ENCODE measurements at regions not wholly inside any gene's neighbourhood (a gene's known extent, or its start where the extent isn't known, plus 50 kb on each side); places are given as distances from the start of the nearest gene placed in this dataset.

GRCh38 chr2:236843161-236843968 is 242.3 kb upstream of the COPS8 start:
- H3K36me3 ChIP-seq (ENCODE audit: insufficient read depth, low read length) = no peaks in the 10 kb centered on the region

GRCh38 chr2:236844711-236845110 is 241.0 kb upstream of the COPS8 start:
- Histone ChIP-seq H3K4me3 (ENCODE audit: low read length) (no peak overlapping the region), H3K9ac (ENCODE audit: low read depth, low read length) (no peak overlapping the region), H3K36me3 (ENCODE audit: insufficient read depth, low read length) (no peaks in the 10 kb centered on the region), H3K4me2 (ENCODE audit: low read length) (no peak overlapping the region), H3K27me3 (ENCODE audit: control insufficient read depth, insufficient read depth, low read length) (peaks cover 13% of the 10 kb centered on the region), H3K4me1 (ENCODE audit: control insufficient read depth, insufficient read depth, low read length) (no peaks in the 10 kb centered on the region), H3K9me3 (replicated peaks; ENCODE audit: low read length) (no peaks in the 10 kb centered on the region)

More at GRCh38 chr2:236843161-236843968, 242.3 kb upstream of the COPS8 start:
- Histone ChIP-seq H3K4me1 (ENCODE audit: control insufficient read depth, insufficient read depth, low read length) (no peaks in the 10 kb centered on the region), H3K27me3 (ENCODE audit: control insufficient read depth, insufficient read depth, low read length) (peaks cover 13% of the 10 kb centered on the region), H3K4me3 (ENCODE audit: low read length) (no peak overlapping the region), H3K9ac (ENCODE audit: low read depth, low read length) (no peak overlapping the region), H3K4me2 (ENCODE audit: low read length) (no peak overlapping the region), H3K9me3 (replicated peaks; ENCODE audit: low read length) (no peaks in the 10 kb centered on the region)

- Histone ChIP-seq H3K9me3 (replicated peaks; ENCODE audit: low read length) (no peaks in the 10 kb centered on the region), H3K27me3 (ENCODE audit: control insufficient read depth, insufficient read depth, low read length) (peaks cover 13% of the 10 kb centered on the region), H3K36me3 (ENCODE audit: insufficient read depth, low read length) (no peaks in the 10 kb centered on the region), H3K4me1 (ENCODE audit: control insufficient read depth, insufficient read depth, low read length) (no peaks in the 10 kb centered on the region), H3K9ac (ENCODE audit: low read depth, low read length) (no peak overlapping the region), H3K4me3 (ENCODE audit: low read length) (no peak overlapping the region), H3K4me2 (ENCODE audit: low read length) (no peak overlapping the region)
These were observed 238.7 kb upstream of the COPS8 start for GRCh38 chr2:236847023-236847422.

- Histone ChIP-seq H3K9ac (ENCODE audit: low read depth, low read length) (no peak overlapping the region), H3K4me2 (ENCODE audit: low read length) (no peak overlapping the region), H3K27me3 (ENCODE audit: control insufficient read depth, insufficient read depth, low read length) (peaks cover 13% of the 10 kb centered on the region), H3K9me3 (replicated peaks; ENCODE audit: low read length) (no peaks in the 10 kb centered on the region), H3K4me1 (ENCODE audit: control insufficient read depth, insufficient read depth, low read length) (no peaks in the 10 kb centered on the region), H3K36me3 (ENCODE audit: insufficient read depth, low read length) (no peaks in the 10 kb centered on the region), H3K4me3 (ENCODE audit: low read length) (no peak overlapping the region)
These were observed 238.0 kb upstream of the COPS8 start for GRCh38 chr2:236847538-236848263.

- no peaks in the 10 kb centered on the region for H3K4me1 ChIP-seq (ENCODE audit: control insufficient read depth, insufficient read depth, low read length)
- no peaks in the 10 kb centered on the region for H3K36me3 ChIP-seq (ENCODE audit: insufficient read depth, low read length)
- H3K9me3 ChIP-seq (replicated peaks; ENCODE audit: low read length) = no peaks in the 10 kb centered on the region
- no peak overlapping the region for H3K9ac ChIP-seq (ENCODE audit: low read depth, low read length)
- no peak overlapping the region for H3K4me2 ChIP-seq (ENCODE audit: low read length)
- no peak overlapping the region for H3K4me3 ChIP-seq (ENCODE audit: low read length)
- H3K27me3 ChIP-seq (ENCODE audit: control insufficient read depth, insufficient read depth, low read length) = peaks cover 13% of the 10 kb centered on the region
These were observed 237.2 kb upstream of the COPS8 start for GRCh38 chr2:236848501-236848900.

DNA sequence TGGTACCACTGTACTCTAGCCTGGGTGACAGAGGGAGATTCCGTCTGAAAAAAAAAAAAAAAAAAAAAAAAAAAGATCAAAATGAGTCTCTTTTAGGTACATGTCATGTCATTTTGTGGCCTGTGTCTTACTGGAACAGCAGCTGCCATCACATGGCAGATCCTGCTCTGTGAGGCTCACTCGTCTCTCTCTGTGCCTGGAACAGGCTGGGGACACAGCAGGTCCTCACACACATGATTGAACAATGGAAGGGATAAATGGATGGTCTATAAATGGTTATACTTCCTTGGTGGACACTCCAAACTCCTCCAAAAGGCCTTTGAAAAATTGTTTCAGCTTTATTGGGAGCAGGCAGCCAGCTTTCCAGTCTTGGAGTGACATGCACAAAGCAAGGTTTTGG is 236.2 kb upstream of the COPS8 start:
- Histone ChIP-seq H3K9me3 (replicated peaks; ENCODE audit: low read length) (no peaks in the 10 kb centered on the region), H3K36me3 (ENCODE audit: insufficient read depth, low read length) (no peaks in the 10 kb centered on the region), H3K9ac (ENCODE audit: low read depth, low read length) (no peak overlapping the region), H3K4me3 (ENCODE audit: low read length) (no peak overlapping the region), H3K27me3 (ENCODE audit: control insufficient read depth, insufficient read depth, low read length) (peaks cover 13% of the 10 kb centered on the region), H3K4me1 (ENCODE audit: control insufficient read depth, insufficient read depth, low read length) (no peaks in the 10 kb centered on the region), H3K4me2 (ENCODE audit: low read length) (no peak overlapping the region)

GRCh38 chr2:236849940-236850339 is 235.7 kb upstream of the COPS8 start:
- H3K9ac ChIP-seq (ENCODE audit: low read depth, low read length) = no peak overlapping the region
- no peaks in the 10 kb centered on the region for H3K36me3 ChIP-seq (ENCODE audit: insufficient read depth, low read length)
- H3K4me1 ChIP-seq (ENCODE audit: control insufficient read depth, insufficient read depth, low read length) = no peaks in the 10 kb centered on the region
- no peak overlapping the region for H3K4me2 ChIP-seq (ENCODE audit: low read length)
- H3K9me3 ChIP-seq (replicated peaks; ENCODE audit: low read length) = no peaks in the 10 kb centered on the region
- no peak overlapping the region for H3K4me3 ChIP-seq (ENCODE audit: low read length)
- peaks cover 12% of the 10 kb centered on the region for H3K27me3 ChIP-seq (ENCODE audit: control insufficient read depth, insufficient read depth, low read length)

GRCh38 chr2:236851187-236851586 is 234.5 kb upstream of the COPS8 start:
- Histone ChIP-seq H3K4me2 (ENCODE audit: low read length) (no peak overlapping the region), H3K36me3 (ENCODE audit: insufficient read depth, low read length) (no peaks in the 10 kb centered on the region), H3K27me3 (ENCODE audit: control insufficient read depth, insufficient read depth, low read length) (peaks cover 9% of the 10 kb centered on the region)

GRCh38 chr2:236852100-236852976 is 233.4 kb upstream of the COPS8 start:
- Histone ChIP-seq H3K36me3 (ENCODE audit: insufficient read depth, low read length) (no peaks in the 10 kb centered on the region), H3K9ac (ENCODE audit: low read depth, low read length) (no peak overlapping the region), H3K4me3 (ENCODE audit: low read length) (no peak overlapping the region), H3K27me3 (ENCODE audit: control insufficient read depth, insufficient read depth, low read length) (peaks cover 6% of the 10 kb centered on the region), H3K4me2 (ENCODE audit: low read length) (no peak overlapping the region), H3K4me1 (ENCODE audit: control insufficient read depth, insufficient read depth, low read length) (no peaks in the 10 kb centered on the region), H3K9me3 (replicated peaks; ENCODE audit: low read length) (no peaks in the 10 kb centered on the region)

More at GRCh38 chr2:236851187-236851586, 234.5 kb upstream of the COPS8 start:
- H3K9ac ChIP-seq (ENCODE audit: low read depth, low read length) = no peak overlapping the region
- no peaks in the 10 kb centered on the region for H3K4me1 ChIP-seq (ENCODE audit: control insufficient read depth, insufficient read depth, low read length)
- H3K9me3 ChIP-seq (replicated peaks; ENCODE audit: low read length) = no peaks in the 10 kb centered on the region
- no peak overlapping the region for H3K4me3 ChIP-seq (ENCODE audit: low read length)

DNA sequence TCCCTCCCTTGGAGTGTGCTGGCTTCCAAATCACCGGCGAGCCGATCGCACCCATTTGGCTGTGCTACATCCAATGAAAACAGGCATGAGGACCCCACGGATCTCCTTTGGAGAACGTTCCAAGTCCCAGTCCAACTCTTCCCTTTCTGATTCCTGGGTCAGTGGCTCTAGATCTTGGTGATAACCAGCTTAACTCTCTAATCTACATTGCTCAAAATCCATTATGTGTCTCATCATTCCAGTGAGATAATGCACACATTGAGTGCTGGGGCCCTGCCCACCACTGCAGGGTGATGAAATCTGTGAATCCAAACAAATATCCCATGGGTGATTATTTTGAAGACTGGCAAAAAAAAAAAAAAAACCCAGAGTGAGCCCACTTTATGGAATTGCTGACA is 232.7 kb upstream of the COPS8 start:
- Histone ChIP-seq H3K4me3 (ENCODE audit: low read length) (no peak overlapping the region), H3K9me3 (replicated peaks; ENCODE audit: low read length) (no peaks in the 10 kb centered on the region), H3K4me1 (ENCODE audit: control insufficient read depth, insufficient read depth, low read length) (no peaks in the 10 kb centered on the region), H3K4me2 (ENCODE audit: low read length) (no peak overlapping the region), H3K27me3 (ENCODE audit: control insufficient read depth, insufficient read depth, low read length) (peaks cover 6% of the 10 kb centered on the region), H3K36me3 (ENCODE audit: insufficient read depth, low read length) (no peaks in the 10 kb centered on the region), H3K9ac (ENCODE audit: low read depth, low read length) (no peak overlapping the region)

GRCh38 chr2:236853585-236854051 is 232.1 kb upstream of the COPS8 start:
- no peak overlapping the region for H3K4me3 ChIP-seq (ENCODE audit: low read length)
- H3K27me3 ChIP-seq (ENCODE audit: control insufficient read depth, insufficient read depth, low read length) = peaks cover 6% of the 10 kb centered on the region
- no peaks in the 10 kb centered on the region for H3K36me3 ChIP-seq (ENCODE audit: insufficient read depth, low read length)
- no peak overlapping the region for H3K9ac ChIP-seq (ENCODE audit: low read depth, low read length)
- H3K4me1 ChIP-seq (ENCODE audit: control insufficient read depth, insufficient read depth, low read length) = no peaks in the 10 kb centered on the region
- no peak overlapping the region for H3K4me2 ChIP-seq (ENCODE audit: low read length)
- no peaks in the 10 kb centered on the region for H3K9me3 ChIP-seq (replicated peaks; ENCODE audit: low read length)

Measured in skeletal muscle satellite cell (primary cell).